ENCODE measurements at regions not wholly inside any gene's neighbourhood (a gene's known extent, or its start where the extent isn't known, plus 50 kb on each side); places are given as distances from the start of the nearest gene placed in this dataset.
A peak's percentile ranks its signal among the peaks of the same experiment; 100 is the strongest.

- DNase-seq (ENCODE audit: low read depth in 2 of 2), result no peak
Observed at GRCh38 chr6:111986651-111987050, 67.3 kb upstream of the CCN6 start.

- DNase-seq (ENCODE audit: low read depth in 2 of 2), result no peak
Observed at GRCh38 chr6:111987295-111987694, 66.6 kb upstream of the CCN6 start.

GRCh38 chr6:111988926-111989325 lies 65.0 kb upstream of the CCN6 start:
- DNase-seq (ENCODE audit: low read depth in 2 of 2), result no peak

GRCh38 chr6:111989743-111990142 lies 64.2 kb upstream of the CCN6 start:
- DNase-seq (ENCODE audit: low read depth in 2 of 2), result no peak

- DNase-seq (ENCODE audit: low read depth in 2 of 2), result no peak
Observed at GRCh38 chr6:111990214-111990613, 63.7 kb upstream of the CCN6 start.

- DNase-seq (ENCODE audit: low read depth in 2 of 2), result peak in 1 of 2 donors; percentile 10
Observed at GRCh38 chr6:111992851-111993250, 61.1 kb upstream of the CCN6 start.

GRCh38 chr6:111993342-111993741 lies 60.6 kb upstream of the CCN6 start:
- no peak for DNase-seq (ENCODE audit: low read depth in 2 of 2)

- no peak for DNase-seq (ENCODE audit: low read depth in 2 of 2)
Observed at GRCh38 chr6:111994791-111995190, 59.1 kb upstream of the CCN6 start.

GRCh38 chr6:111995404-111995803 lies 58.5 kb upstream of the CCN6 start:
- no peak for DNase-seq (ENCODE audit: low read depth in 2 of 2)

GRCh38 chr6:111996144-111996865 lies 57.6 kb upstream of the CCN6 start:
- DNase-seq (ENCODE audit: low read depth in 2 of 2), result no peak

- peak; percentile 49 to 61 for DNase-seq (ENCODE audit: low read depth in 2 of 2)
Observed at GRCh38 chr6:111997078-111997852, 56.6 kb upstream of the CCN6 start.

GRCh38 chr6:111997853-111998208 lies 56.1 kb upstream of the CCN6 start:
- DNase-seq (ENCODE audit: low read depth in 2 of 2), result no peak

GRCh38 chr6:112002307-112002706 lies 51.6 kb upstream of the CCN6 start:
- DNase-seq (ENCODE audit: low read depth in 2 of 2), result no peak
